Thoracic aorta (tissue), 2 donors: ENCODE measurements at regions not wholly inside any gene's neighbourhood (a gene's known extent, or its start where the extent isn't known, plus 50 kb on each side); places are given as distances from the start of the nearest gene placed in this dataset.
"Not testable (repeated sequence)": the region's sequence is repeated elsewhere in the genome, so short reads cannot be mapped to it uniquely, and the experiment has no call there.

Experiments
- ATAC-seq: fragments of 150-250 bp; one replicate; pipeline ENCODE4 v1.8.0; 2017; ENCODE audit warnings: low read depth; ENCODE audit not compliant: insufficient number of reproducible peaks, low FRiP score
- DNase-seq: peaks from one replicate; pipeline ENCODE4 v3.0.0-alpha.2; 2020; ENCODE audit warnings: low spot score
- H3K27ac ChIP-seq, 2 donors: fragments of 200-600 bp; sonication (generic); 1 replicate in 1 of 2; 2 replicates in 1 of 2; pipeline ENCODE4 v1.5.1; 2016; ENCODE audit warnings: mild to moderate bottlenecking in 2 of 2, moderate library complexity in 2 of 2
- H3K27me3 ChIP-seq: fragments of 200-600 bp; sonication (generic); replicated peaks from 2 replicates; pipeline ENCODE4 v1.6.0; 2016; ENCODE audit warnings: mild to moderate bottlenecking; ENCODE audit not compliant: insufficient read depth
- H3K36me3 ChIP-seq: fragments of 200-600 bp; sonication (generic); one replicate; pipeline ENCODE4 v1.5.1; 2016
- H3K4me1 ChIP-seq, 2 donors: fragments of 200-600 bp; sonication (generic); 1 replicate in 1 of 2; 2 replicates in 1 of 2; pipeline versions ENCODE4 v1.5.1 to v1.6.0; 2016; ENCODE audit warnings: low read depth in 2 of 2, mild to moderate bottlenecking in 1 of 2; ENCODE audit not compliant: control insufficient read depth in 1 of 2
- H3K4me3 ChIP-seq: fragments of 200-600 bp; sonication (generic); 2 replicates; pipeline ENCODE4 v1.5.1; 2016; ENCODE audit warnings: mild to moderate bottlenecking
- H3K9me3 ChIP-seq: fragments of 200-600 bp; sonication (generic); 2 replicates; pipeline ENCODE4 v1.5.1; 2016
- CTCF ChIP-seq: fragments of 200-600 bp; sonication (generic); IDR thresholded peaks from one replicate; pipeline ENCODE4 v1.5.1; 2019; ENCODE audit warnings: antibody characterized with exemption

DNA sequence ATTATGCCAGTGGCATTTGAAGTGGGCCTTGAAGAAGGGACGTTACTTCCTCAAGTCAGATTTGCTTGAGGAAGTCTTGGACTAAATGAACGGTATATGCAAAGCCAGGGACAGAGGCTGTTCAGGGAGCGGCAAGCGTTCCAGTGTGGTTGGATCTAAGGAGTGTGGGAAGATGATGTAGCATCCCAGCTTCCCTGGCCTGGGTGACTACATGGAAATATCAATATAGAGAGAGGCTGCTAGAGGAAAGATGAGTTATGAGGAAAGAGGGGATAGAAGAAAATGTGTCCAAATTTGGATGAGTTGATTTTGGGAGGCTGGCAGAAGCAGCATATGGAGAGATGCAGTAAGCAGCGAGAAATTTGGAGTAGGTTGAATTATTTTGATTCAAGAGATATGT, 432.5 kb upstream of the TENM3 start:
- ATAC-seq: no peak
- no peak for TF ChIP-seq CTCF
- Histone ChIP-seq H3K4me3 (no peak overlapping the region), H3K36me3 (no peaks in the 10 kb centered on the region), H3K27me3 (no peaks in the 10 kb centered on the region), H3K4me1 (no peaks in the 10 kb centered on the region), H3K9me3 (no peaks in the 10 kb centered on the region), H3K27ac (no peak overlapping the region)
- no peak for DNase-seq

GRCh38 chr4:181811550-181811949, 431.7 kb upstream of the TENM3 start:
- DNase-seq, H3K36me3 ChIP-seq, H3K4me1 ChIP-seq, H3K9me3 ChIP-seq, H3K27ac ChIP-seq, H3K27me3 ChIP-seq, H3K4me3 ChIP-seq, ATAC-seq: not testable (repeated sequence)

- TF ChIP-seq CTCF: no peak
- H3K27ac ChIP-seq: no peak overlapping the region
- H3K36me3 ChIP-seq: no peaks in the 10 kb centered on the region
- no peaks in the 10 kb centered on the region for H3K9me3 ChIP-seq
- ATAC-seq: no peak
- no peaks in the 10 kb centered on the region for H3K4me1 ChIP-seq
- no peak overlapping the region for H3K4me3 ChIP-seq
- no peak for DNase-seq
- no peaks in the 10 kb centered on the region for H3K27me3 ChIP-seq
Measured at GRCh38 chr4:181819946-181820345, 423.3 kb upstream of the TENM3 start.

- Histone ChIP-seq H3K27ac (no peak overlapping the region), H3K36me3 (no peaks in the 10 kb centered on the region), H3K4me3 (no peak overlapping the region), H3K9me3 (no peaks in the 10 kb centered on the region), H3K4me1 (no peaks in the 10 kb centered on the region), H3K27me3 (no peaks in the 10 kb centered on the region)
- ATAC-seq (no peak), DNase-seq (no peak)
- TF ChIP-seq CTCF: no peak
Measured at GRCh38 chr4:181820553-181820952, 422.6 kb upstream of the TENM3 start.

DNA sequence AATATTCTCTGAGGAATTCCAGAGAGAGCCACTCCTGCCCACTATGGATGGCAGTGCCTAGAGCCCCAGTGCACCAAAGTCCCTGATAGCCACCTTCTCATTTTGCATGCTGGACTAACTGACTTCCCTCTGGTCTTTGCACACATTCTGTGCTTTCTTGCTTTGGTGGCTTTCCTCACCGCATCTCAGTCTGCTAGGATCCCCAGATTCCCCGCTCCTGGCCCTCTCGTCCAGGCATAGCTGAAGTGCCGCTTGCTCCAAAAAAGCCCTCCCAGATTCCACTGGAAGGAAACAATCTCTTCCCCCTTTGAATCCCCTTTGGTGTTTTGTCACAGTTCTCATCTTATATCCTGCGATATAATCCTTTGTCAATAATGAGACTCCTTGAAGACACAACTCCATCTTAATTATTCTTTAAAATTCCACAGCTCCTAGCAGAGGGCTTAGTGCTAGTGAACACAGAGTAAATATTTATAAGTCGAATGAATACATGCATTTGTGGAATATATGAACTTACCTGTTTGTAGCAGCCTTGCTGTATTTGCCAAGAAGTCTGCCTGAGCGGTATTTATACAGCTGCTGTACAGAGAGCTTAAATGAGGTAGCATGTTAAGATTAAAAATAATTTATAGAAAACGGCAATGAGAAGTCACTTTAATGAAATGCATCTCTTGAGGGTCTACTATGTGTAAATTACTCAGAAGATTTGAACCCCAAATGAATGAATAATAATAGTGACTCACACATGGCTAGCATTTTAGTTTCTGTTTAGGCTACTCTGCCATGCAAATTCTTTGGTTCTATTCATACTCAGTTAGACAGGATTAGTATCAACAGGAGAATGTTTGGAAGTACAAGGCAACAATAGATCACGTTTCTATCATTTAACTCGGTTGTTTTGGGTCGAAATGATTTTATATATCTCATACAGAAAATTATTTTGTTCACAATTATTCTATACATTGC, 421.9 kb upstream of the TENM3 start:
- DNase-seq (no peak), ATAC-seq (no peak)
- Histone ChIP-seq H3K9me3 (no peaks in the 10 kb centered on the region), H3K4me3 (no peak overlapping the region), H3K4me1 (no peaks in the 10 kb centered on the region), H3K27ac (no peak overlapping the region), H3K27me3 (no peaks in the 10 kb centered on the region), H3K36me3 (no peaks in the 10 kb centered on the region)
- no peak for TF ChIP-seq CTCF
